ENCODE measurements at regions not wholly inside any gene's neighbourhood (a gene's known extent, or its start where the extent isn't known, plus 50 kb on each side); places are given as distances from the start of the nearest gene placed in this dataset.

DNA sequence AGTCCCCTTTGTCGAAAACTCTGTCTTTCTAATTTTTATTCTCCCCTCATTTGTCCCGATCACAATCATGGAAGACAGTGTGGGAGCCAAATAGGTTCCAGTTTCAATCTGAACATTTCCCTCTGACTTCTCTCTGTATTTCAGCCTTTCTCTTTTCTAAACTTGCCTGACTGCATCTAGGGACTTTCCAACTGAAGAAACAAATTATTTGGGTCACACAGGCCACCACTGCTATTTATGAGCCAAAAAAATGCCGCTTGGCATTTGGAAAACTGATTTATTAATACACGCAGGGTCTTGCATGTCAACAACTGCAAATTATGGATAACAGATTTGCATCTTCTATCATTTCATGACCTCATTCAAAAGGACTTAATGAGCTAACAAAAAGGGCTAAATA lies 55.2 kb upstream of the ELAC2 start:
- intact Hi-C loops (cut with micrococcal nuclease; ENCODE audit: unreplicated experiment): no loop called here
- Mint-ChIP-seq H3K9me3 (ENCODE audit: low read depth, unreplicated experiment) (peaks cover under 1% of the 10 kb centered on the region), H3K36me3 (ENCODE audit: insufficient read depth, unreplicated experiment) (no peaks in the 10 kb centered on the region), H3K4me3 (ENCODE audit: low read depth, unreplicated experiment) (no peak overlapping the region), H3K4me1 (ENCODE audit: low read depth, unreplicated experiment) (no peaks in the 10 kb centered on the region), H3K27me3 (ENCODE audit: unreplicated experiment) (no peaks in the 10 kb centered on the region), H3K27ac (ENCODE audit: unreplicated experiment) (no peak overlapping the region)
- CTCF ChIA-PET: no interaction called here
- BruUV-seq (replicated peaks): no TSS peak
- DNase-seq: no peak
- TF ChIP-seq, protein P1, sequence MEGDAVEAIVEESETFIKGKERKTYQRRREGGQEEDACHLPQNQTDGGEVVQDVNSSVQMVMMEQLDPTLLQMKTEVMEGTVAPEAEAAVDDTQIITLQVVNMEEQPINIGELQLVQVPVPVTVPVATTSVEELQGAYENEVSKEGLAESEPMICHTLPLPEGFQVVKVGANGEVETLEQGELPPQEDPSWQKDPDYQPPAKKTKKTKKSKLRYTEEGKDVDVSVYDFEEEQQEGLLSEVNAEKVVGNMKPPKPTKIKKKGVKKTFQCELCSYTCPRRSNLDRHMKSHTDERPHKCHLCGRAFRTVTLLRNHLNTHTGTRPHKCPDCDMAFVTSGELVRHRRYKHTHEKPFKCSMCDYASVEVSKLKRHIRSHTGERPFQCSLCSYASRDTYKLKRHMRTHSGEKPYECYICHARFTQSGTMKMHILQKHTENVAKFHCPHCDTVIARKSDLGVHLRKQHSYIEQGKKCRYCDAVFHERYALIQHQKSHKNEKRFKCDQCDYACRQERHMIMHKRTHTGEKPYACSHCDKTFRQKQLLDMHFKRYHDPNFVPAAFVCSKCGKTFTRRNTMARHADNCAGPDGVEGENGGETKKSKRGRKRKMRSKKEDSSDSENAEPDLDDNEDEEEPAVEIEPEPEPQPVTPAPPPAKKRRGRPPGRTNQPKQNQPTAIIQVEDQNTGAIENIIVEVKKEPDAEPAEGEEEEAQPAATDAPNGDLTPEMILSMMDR (IDR thresholded peaks at IDR 0.05; ENCODE audit: unreplicated experiment): no peak

DNA sequence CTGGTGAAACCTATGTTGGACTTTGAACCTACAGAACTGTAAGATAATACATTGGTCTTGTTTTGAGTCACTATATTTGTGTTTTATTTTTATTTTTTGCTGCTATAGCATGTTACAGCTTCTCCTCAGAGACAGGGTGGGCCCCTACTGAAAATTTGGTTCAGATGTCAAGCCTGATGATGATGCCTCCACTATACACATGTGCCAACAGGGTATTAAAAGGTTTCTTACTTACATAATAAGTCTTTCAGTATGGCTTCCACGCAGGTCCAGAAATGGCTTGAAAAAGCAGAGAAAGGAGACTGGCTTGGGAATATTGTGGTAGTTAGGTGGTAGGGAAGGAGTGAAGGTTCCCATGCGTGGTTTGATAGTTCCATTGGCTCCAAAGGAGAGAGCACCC lies 52.9 kb upstream of the ELAC2 start:
- DNase-seq: no peak
- no peaks in the 10 kb centered on the region for H3K27me3 Mint-ChIP-seq (ENCODE audit: unreplicated experiment)
- intact Hi-C loops (cut with micrococcal nuclease; ENCODE audit: unreplicated experiment): no loop called here
- H3K36me3 Mint-ChIP-seq (ENCODE audit: insufficient read depth, unreplicated experiment): no peaks in the 10 kb centered on the region
- no peak overlapping the region for H3K4me3 Mint-ChIP-seq (ENCODE audit: low read depth, unreplicated experiment)
- TF ChIP-seq, protein P1 (IDR thresholded peaks at IDR 0.05; ENCODE audit: unreplicated experiment): no peak
- CTCF ChIA-PET: no interaction called here
- no peaks in the 10 kb centered on the region for H3K4me1 Mint-ChIP-seq (ENCODE audit: low read depth, unreplicated experiment)
- BruUV-seq (replicated peaks): no TSS peak
- peaks cover 3% of the 10 kb centered on the region for H3K9me3 Mint-ChIP-seq (ENCODE audit: low read depth, unreplicated experiment)
- no peak overlapping the region for H3K27ac Mint-ChIP-seq (ENCODE audit: unreplicated experiment)

DNA sequence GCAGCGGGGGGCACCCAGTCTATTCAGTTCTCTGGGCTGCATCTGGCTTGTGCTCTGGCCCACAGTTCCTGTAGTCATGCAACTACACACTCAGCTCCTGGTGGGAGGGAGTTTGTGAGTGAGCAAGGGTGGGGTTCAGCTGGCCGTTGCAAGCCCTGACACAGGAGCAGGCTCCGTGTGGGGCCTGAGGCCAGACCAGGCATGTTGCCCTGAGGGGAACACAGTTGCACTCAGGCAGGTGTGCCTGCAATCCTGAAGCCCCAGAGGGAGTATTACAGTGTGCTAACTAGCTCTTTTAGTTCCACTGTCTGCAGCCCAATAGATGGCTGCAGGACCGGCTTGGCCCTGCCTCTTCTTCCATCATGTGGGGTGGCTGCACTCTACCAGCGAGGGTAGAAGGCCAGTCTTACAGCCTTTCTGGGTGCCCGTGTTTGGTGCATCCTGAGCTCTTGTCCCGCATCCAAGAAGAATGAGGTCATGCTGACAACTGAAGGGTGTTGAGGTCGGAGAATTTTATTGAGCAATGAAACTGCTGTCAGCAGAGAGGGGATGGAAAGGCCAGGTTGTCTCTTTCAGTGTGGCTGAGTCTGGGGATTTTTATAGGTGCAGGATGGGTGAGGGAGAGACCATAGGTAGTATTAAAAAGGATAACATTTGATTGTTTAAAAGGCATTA lies 49.9 kb upstream of the ELAC2 start:
- DNase-seq: no peak
- no peaks in the 10 kb centered on the region for H3K4me1 Mint-ChIP-seq (ENCODE audit: low read depth, unreplicated experiment)
- no peaks in the 10 kb centered on the region for H3K36me3 Mint-ChIP-seq (ENCODE audit: insufficient read depth, unreplicated experiment)
- CTCF ChIA-PET: no interaction called here
- intact Hi-C loops (cut with micrococcal nuclease; ENCODE audit: unreplicated experiment): no loop called here
- BruUV-seq (replicated peaks): no TSS peak
- no peak overlapping the region for H3K27ac Mint-ChIP-seq (ENCODE audit: unreplicated experiment)
- no peak overlapping the region for H3K4me3 Mint-ChIP-seq (ENCODE audit: low read depth, unreplicated experiment)
- TF ChIP-seq, protein P1 (IDR thresholded peaks at IDR 0.05; ENCODE audit: unreplicated experiment): no peak
- peaks cover 3% of the 10 kb centered on the region for H3K9me3 Mint-ChIP-seq (ENCODE audit: low read depth, unreplicated experiment)
- no peaks in the 10 kb centered on the region for H3K27me3 Mint-ChIP-seq (ENCODE audit: unreplicated experiment)

Measured in Calu3 (cell line).